Right cardiac atrium (tissue), 5 donors: ENCODE measurements at regions not wholly inside any gene's neighbourhood (a gene's known extent, or its start where the extent isn't known, plus 50 kb on each side); places are given as distances from the start of the nearest gene placed in this dataset.
A peak's percentile ranks its signal among the peaks of the same experiment; 100 is the strongest.

Experiments used
- ATAC-seq, 2 donors: fragments of 200-7000 bp; cut with Tn5 transposase; one replicate each; pipeline versions ENCODE4 v1.8.0 to v1.9.1; 2020; ENCODE audit warnings: moderate library complexity in 2 of 2, mild to moderate bottlenecking in 1 of 2
- DNase-seq, 3 donors: peaks; one replicate each; pipeline ENCODE4 v3.0.0-alpha.2; 2020
- H3K27ac ChIP-seq: one replicate; pipeline ENCODE4 v1.5.1; 2013; ENCODE audit warnings: mild to moderate bottlenecking, low read length, control low read depth, moderate library complexity
- H3K27me3 ChIP-seq: one replicate; pipeline ENCODE4 v1.6.1; 2013; ENCODE audit not compliant: control insufficient read depth, insufficient read depth
- H3K4me1 ChIP-seq: one replicate; pipeline ENCODE4 v1.6.1; 2013; ENCODE audit warnings: low read length; ENCODE audit not compliant: control insufficient read depth, insufficient read depth
- H3K4me3 ChIP-seq: one replicate; pipeline ENCODE4 v1.5.1; 2013; ENCODE audit warnings: low read length, control low read depth
- H3K9me3 ChIP-seq: one replicate; pipeline ENCODE4 v1.6.1; 2013; ENCODE audit warnings: low read length; ENCODE audit not compliant: control insufficient read depth
- WGBS: extraction: QIAGEN DNeasy Blood & Tissue Kit; methylation state at CpG from one replicate; pipeline ENCODE4 v1.1.7; 2013; 5-methylcytosine and 5-hydroxymethylcytosine counted together
- intact Hi-C, 4 donors: fragments of 100-400 bp; cut with DNase I; formaldehyde crosslinking; loops; one replicate each; pipeline versions ENCODE4 v1.11.0 to v1.14.0; 2022 to 2023
- donor health status: healthy with polysubstance abuse.
- donor health status: DM: no; HTN: yes; CAD: no.
- donor health status: DM: no; HTN: no; CAD: no.
- donor health status: DM: no; HTN: yes; CAD: no; lungs with severe emphysema.
- donor health status: DM: yes; HTN: yes; CAD: no.

- DNase-seq (no peak), ATAC-seq (no peak)
- Histone ChIP-seq H3K4me3 (no peak overlapping the region), H3K27ac (no peak overlapping the region), H3K9me3 (no peaks in the 10 kb centered on the region), H3K4me1 (no peaks in the 10 kb centered on the region), H3K27me3 (no peaks in the 10 kb centered on the region)
- 82% methylated on average over 2 of the region's 2 CpGs for WGBS
- intact Hi-C loops = no loop called here
These were observed 66.3 kb downstream of the ITM2A start for GRCh38 chrX:79300856-79301255.

- no peaks in the 10 kb centered on the region for H3K27me3 ChIP-seq
- no peak overlapping the region for H3K27ac ChIP-seq
- H3K4me3 ChIP-seq = no peak overlapping the region
- DNase-seq = no peak
- no peak for ATAC-seq
- H3K4me1 ChIP-seq = no peaks in the 10 kb centered on the region
- intact Hi-C loops = no loop called here
- no peaks in the 10 kb centered on the region for H3K9me3 ChIP-seq
- 84% methylated on average over 3 of the region's 3 CpGs for WGBS
These were observed 76.5 kb downstream of the ITM2A start for GRCh38 chrX:79290596-79290995.

GRCh38 chrX:79288733-79289132 lies 78.4 kb downstream of the ITM2A start:
- Histone ChIP-seq H3K4me3 (no peak overlapping the region), H3K27me3 (no peaks in the 10 kb centered on the region), H3K4me1 (no peaks in the 10 kb centered on the region), H3K27ac (no peak overlapping the region), H3K9me3 (no peaks in the 10 kb centered on the region)
- no peak for ATAC-seq
- DNase-seq = no peak
- 87% methylated on average over 3 of the region's 3 CpGs for WGBS
- intact Hi-C loops = no loop called here

- no peak for DNase-seq
- intact Hi-C loops = no loop called here
- 79% methylated on average over 1 of the region's 1 CpG for WGBS
- Histone ChIP-seq H3K27me3 (no peaks in the 10 kb centered on the region), H3K4me3 (no peak overlapping the region), H3K9me3 (no peaks in the 10 kb centered on the region), H3K27ac (no peak overlapping the region), H3K4me1 (no peaks in the 10 kb centered on the region)
- no peak for ATAC-seq
These were observed 79.4 kb downstream of the ITM2A start for GRCh38 chrX:79287724-79288123.

- Histone ChIP-seq H3K27ac (no peak overlapping the region), H3K4me3 (no peak overlapping the region), H3K27me3 (no peaks in the 10 kb centered on the region), H3K4me1 (no peaks in the 10 kb centered on the region), H3K9me3 (no peaks in the 10 kb centered on the region)
- ATAC-seq (no peak), DNase-seq (no peak)
- WGBS = 96% methylated on average over 1 of the region's 1 CpG
- intact Hi-C loops = no loop called here
These were observed 85.4 kb downstream of the ITM2A start for GRCh38 chrX:79281775-79282174.

GRCh38 chrX:79270401-79270800 lies 96.7 kb downstream of the ITM2A start:
- DNase-seq (peak; percentile 28 to 77 (median 69)), ATAC-seq (peak; percentile 48 to 61)
- H3K27ac ChIP-seq = no peak overlapping the region
- no peaks in the 10 kb centered on the region for H3K9me3 ChIP-seq
- intact Hi-C loops = no loop called here
- no peaks in the 10 kb centered on the region for H3K4me1 ChIP-seq
- no peak overlapping the region for H3K4me3 ChIP-seq
- WGBS = 10% methylated on average over 4 of the region's 4 CpGs
- H3K27me3 ChIP-seq = no peaks in the 10 kb centered on the region

GRCh38 chrX:79268788-79269187 lies 98.3 kb downstream of the ITM2A start:
- Histone ChIP-seq H3K27me3 (no peaks in the 10 kb centered on the region), H3K4me1 (no peaks in the 10 kb centered on the region), H3K9me3 (no peaks in the 10 kb centered on the region), H3K4me3 (no peak overlapping the region), H3K27ac (no peak overlapping the region)
- WGBS = 37% methylated on average over 2 of the region's 2 CpGs
- ATAC-seq (no peak), DNase-seq (no peak)
- intact Hi-C loops = no loop called here

- no peaks in the 10 kb centered on the region for H3K27me3 ChIP-seq
- 92% methylated on average over 6 of the region's 6 CpGs for WGBS
- H3K4me3 ChIP-seq = no peak overlapping the region
- no peak overlapping the region for H3K27ac ChIP-seq
- no peaks in the 10 kb centered on the region for H3K4me1 ChIP-seq
- intact Hi-C loops = no loop called here
- DNase-seq = no peak
- no peaks in the 10 kb centered on the region for H3K9me3 ChIP-seq
- ATAC-seq = no peak
These were observed 100.4 kb downstream of the ITM2A start for GRCh38 chrX:79266702-79267101.

- DNase-seq = no peak
- no peaks in the 10 kb centered on the region for H3K4me1 ChIP-seq
- WGBS = 90% methylated on average over 1 of the region's 1 CpG
- intact Hi-C loops = no loop called here
- H3K9me3 ChIP-seq = no peaks in the 10 kb centered on the region
- H3K4me3 ChIP-seq = no peak overlapping the region
- no peak overlapping the region for H3K27ac ChIP-seq
- ATAC-seq = no peak
- H3K27me3 ChIP-seq = no peaks in the 10 kb centered on the region
These were observed 103.6 kb downstream of the ITM2A start for GRCh38 chrX:79263550-79263949.

- no peaks in the 10 kb centered on the region for H3K9me3 ChIP-seq
- no peak for DNase-seq
- H3K4me3 ChIP-seq = no peak overlapping the region
- no peaks in the 10 kb centered on the region for H3K4me1 ChIP-seq
- intact Hi-C loops = no loop called here
- WGBS = 18% methylated on average over 2 of the region's 2 CpGs
- no peak overlapping the region for H3K27ac ChIP-seq
- ATAC-seq = peak in 1 of 2 donors; percentile 50
- H3K27me3 ChIP-seq = no peaks in the 10 kb centered on the region
These were observed 108.0 kb downstream of the ITM2A start for GRCh38 chrX:79259073-79259689.

- no peak for ATAC-seq
- WGBS = 87% methylated on average over 2 of the region's 2 CpGs
- no peak overlapping the region for H3K27ac ChIP-seq
- H3K4me1 ChIP-seq = no peaks in the 10 kb centered on the region
- no peak for DNase-seq
- intact Hi-C loops = no loop called here
- no peaks in the 10 kb centered on the region for H3K9me3 ChIP-seq
- H3K4me3 ChIP-seq = no peak overlapping the region
- no peaks in the 10 kb centered on the region for H3K27me3 ChIP-seq
These were observed 99.2 kb downstream of the GPR174 start for GRCh38 chrX:79243691-79244090.

GRCh38 chrX:79235899-79236298 lies 91.4 kb downstream of the GPR174 start:
- Histone ChIP-seq H3K27ac (no peak overlapping the region), H3K4me1 (no peaks in the 10 kb centered on the region), H3K9me3 (no peaks in the 10 kb centered on the region), H3K27me3 (no peaks in the 10 kb centered on the region), H3K4me3 (no peak overlapping the region)
- ATAC-seq (no peak), DNase-seq (no peak)
- intact Hi-C loops = no loop called here
- WGBS = 69% methylated on average over 3 of the region's 3 CpGs
